ENCODE measurements at regions not wholly inside any gene's neighbourhood (a gene's known extent, or its start where the extent isn't known, plus 50 kb on each side); places are given as distances from the start of the nearest gene placed in this dataset.
"Not testable (repeated sequence)": the region's sequence is repeated elsewhere in the genome, so short reads cannot be mapped to it uniquely, and the experiment has no call there.

DNA sequence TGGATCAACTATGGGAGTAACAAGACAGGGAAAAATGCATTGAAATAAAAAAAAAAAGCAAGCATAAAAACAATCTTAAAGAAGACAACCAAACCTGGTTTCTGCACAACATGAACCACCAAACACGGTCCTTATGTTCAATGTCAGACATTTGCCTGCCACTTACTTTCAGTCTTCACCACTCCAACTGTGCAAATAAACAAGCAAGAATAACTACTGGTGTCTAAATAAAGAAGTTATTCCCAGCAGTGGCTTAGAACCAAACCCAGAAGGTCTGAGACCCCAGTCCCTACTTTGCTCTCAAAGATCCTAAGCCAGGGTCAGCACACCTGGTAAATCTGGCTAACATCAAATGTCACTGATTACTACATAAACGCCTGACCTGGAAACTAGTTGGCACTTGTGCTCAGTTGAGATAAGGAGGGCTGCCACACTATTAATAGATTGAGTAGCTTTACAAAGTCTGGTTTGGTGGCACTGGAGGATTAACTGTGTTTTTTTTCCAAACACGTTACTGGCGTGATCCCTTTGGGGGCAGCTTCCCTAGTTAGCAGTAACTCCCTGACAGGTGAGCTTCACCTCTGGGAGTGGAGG lies 62.7 kb upstream of the ABLIM1 start:
- TF ChIP-seq, protein P1, sequence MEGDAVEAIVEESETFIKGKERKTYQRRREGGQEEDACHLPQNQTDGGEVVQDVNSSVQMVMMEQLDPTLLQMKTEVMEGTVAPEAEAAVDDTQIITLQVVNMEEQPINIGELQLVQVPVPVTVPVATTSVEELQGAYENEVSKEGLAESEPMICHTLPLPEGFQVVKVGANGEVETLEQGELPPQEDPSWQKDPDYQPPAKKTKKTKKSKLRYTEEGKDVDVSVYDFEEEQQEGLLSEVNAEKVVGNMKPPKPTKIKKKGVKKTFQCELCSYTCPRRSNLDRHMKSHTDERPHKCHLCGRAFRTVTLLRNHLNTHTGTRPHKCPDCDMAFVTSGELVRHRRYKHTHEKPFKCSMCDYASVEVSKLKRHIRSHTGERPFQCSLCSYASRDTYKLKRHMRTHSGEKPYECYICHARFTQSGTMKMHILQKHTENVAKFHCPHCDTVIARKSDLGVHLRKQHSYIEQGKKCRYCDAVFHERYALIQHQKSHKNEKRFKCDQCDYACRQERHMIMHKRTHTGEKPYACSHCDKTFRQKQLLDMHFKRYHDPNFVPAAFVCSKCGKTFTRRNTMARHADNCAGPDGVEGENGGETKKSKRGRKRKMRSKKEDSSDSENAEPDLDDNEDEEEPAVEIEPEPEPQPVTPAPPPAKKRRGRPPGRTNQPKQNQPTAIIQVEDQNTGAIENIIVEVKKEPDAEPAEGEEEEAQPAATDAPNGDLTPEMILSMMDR (conservative IDR thresholded peaks at IDR 0.05; ENCODE audit: control insufficient read depth, insufficient read depth, low read depth, low read length), result no peak
- H3K4me3 ChIP-seq (ENCODE audit: control insufficient read depth, low read depth, low read length), result no peak overlapping the region
- DNase-seq (ENCODE audit: low read depth), result no peak

DNA sequence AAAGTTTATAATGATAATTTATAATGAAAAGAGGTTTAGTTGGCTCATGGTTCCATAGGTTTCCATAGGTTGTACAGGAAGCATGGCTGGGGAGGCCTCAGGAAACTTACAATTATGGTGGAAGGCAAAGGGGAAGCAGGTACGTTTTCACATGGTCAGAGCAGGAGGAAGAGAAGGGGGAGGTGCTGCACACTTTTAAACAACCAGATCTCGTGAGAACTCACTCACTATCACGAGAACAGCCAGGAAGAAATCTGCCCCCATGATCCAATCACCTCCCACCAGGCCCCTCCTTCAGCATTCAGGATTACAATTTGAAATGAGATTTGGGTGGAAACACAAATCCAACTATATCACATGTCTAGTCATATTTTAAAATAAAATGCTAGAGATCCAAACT lies 64.1 kb upstream of the ABLIM1 start:
- not testable (repeated sequence) for DNase-seq (ENCODE audit: low read depth); H3K4me3 ChIP-seq (ENCODE audit: control insufficient read depth, low read depth, low read length)

DNA sequence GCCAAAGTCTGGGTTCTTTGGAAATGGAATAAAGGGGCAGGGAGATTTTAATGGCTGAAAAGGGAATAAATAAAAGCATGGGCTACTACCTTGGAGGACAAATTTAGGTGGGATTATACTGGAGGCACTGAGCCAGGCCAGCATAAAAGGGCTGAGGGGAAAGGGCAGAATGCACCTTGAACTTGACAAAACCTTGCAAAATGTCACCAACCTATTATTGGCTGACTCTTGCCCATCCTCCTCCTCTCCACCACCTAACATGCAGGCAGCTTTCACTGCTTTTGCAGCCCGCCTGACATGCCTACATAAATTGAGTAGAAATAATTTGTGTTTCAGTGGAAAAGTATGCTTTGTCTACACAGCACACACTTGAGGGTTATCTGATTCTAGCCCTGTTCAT lies 65.3 kb upstream of the ABLIM1 start:
- no peak overlapping the region for H3K4me3 ChIP-seq (ENCODE audit: control insufficient read depth, low read depth, low read length)
- TF ChIP-seq, protein P1 (conservative IDR thresholded peaks at IDR 0.05; ENCODE audit: control insufficient read depth, insufficient read depth, low read depth, low read length), result no peak
- DNase-seq (ENCODE audit: low read depth), result no peak

DNA sequence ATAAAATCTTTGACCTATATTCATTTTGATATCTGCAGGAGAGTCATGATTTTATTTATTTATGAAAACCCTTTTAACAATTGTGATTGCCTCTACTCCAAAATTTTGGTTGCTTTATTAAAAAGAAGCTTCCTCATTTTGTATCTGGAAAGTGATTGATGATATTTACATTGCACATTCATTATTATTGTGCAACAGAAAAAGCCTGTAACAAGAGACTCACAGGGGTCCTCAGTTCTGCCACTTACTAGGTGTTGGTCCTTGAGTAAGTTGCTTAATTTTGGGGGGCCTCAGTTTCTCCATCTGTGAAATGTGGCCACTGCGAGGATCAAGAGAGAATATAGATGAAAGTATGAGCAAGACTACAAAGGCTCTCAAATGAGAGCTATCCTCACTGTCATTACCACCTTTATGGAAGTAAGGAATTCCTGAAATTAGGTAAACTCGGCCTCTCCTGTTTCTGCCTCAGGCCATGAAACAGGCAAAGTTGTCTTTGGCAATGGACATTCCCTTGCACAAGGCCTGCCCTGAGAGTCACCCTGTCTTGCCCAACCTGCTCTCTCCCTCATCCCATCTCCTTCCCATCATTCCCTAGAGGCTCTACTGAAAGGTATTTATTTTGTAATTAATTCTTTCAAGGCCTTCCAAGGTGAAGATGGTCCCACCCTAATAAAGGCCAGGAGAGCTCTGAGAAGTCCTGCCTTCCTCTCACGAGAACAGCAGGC lies 66.1 kb upstream of the ABLIM1 start:
- TF ChIP-seq, protein P1 (conservative IDR thresholded peaks at IDR 0.05; ENCODE audit: control insufficient read depth, insufficient read depth, low read depth, low read length), result no peak
- no peak for DNase-seq (ENCODE audit: low read depth)
- no peak overlapping the region for H3K4me3 ChIP-seq (ENCODE audit: control insufficient read depth, low read depth, low read length)

- H3K4me3 ChIP-seq (ENCODE audit: control insufficient read depth, low read depth, low read length), result no peak overlapping the region
- DNase-seq (ENCODE audit: low read depth), result no peak
- TF ChIP-seq, protein P1 (conservative IDR thresholded peaks at IDR 0.05; ENCODE audit: control insufficient read depth, insufficient read depth, low read depth, low read length), result no peak
Measured at GRCh38 chr10:114724716-114725106, 66.6 kb upstream of the ABLIM1 start.

- no peak for DNase-seq (ENCODE audit: low read depth)
- TF ChIP-seq, protein P1 (conservative IDR thresholded peaks at IDR 0.05; ENCODE audit: control insufficient read depth, insufficient read depth, low read depth, low read length), result no peak
- H3K4me3 ChIP-seq (ENCODE audit: control insufficient read depth, low read depth, low read length), result no peak overlapping the region
Measured at GRCh38 chr10:114726820-114727271, 68.8 kb upstream of the ABLIM1 start.

DNA sequence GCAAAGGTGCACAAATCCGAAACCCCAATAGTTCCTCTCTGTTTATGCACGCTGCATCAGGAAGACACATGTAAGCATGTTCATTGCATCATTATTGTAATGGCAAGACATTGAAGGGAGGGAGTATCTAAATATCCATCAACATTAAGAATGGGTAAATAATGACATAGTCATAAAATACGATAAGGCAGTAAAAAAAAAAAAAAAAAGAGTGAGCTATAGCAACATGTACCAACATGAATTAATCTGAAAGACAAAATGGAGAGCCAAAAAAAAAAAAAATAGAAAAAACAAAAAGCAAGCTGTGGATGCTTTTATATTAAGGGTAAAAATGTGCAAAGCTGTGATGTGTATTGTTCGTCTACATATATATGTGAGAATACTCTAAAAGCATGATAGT lies 70.2 kb upstream of the ABLIM1 start:
- no peak for DNase-seq (ENCODE audit: low read depth)
- no peak overlapping the region for H3K4me3 ChIP-seq (ENCODE audit: control insufficient read depth, low read depth, low read length)
- TF ChIP-seq, protein P1 (conservative IDR thresholded peaks at IDR 0.05; ENCODE audit: control insufficient read depth, insufficient read depth, low read depth, low read length), result no peak
